WTC11 (cell line): ENCODE measurements at regions not wholly inside any gene's neighbourhood (a gene's known extent, or its start where the extent isn't known, plus 50 kb on each side); places are given as distances from the start of the nearest gene placed in this dataset.

Experiments
- ATAC-seq: fragments of 200-7000 bp; cut with Tn5 transposase; 2 replicates; pipeline ENCODE4 v1.10.0; 2021; ENCODE audit warnings: mild to moderate bottlenecking, moderate library complexity
- CTCF ChIA-PET: fragments of 300-600 bp; sonication (Branson Sonifier 250); formaldehyde crosslinking; loops from one replicate; lab custom pipeline; 2021; ENCODE audit warnings: antibody characterized with exemption; lab: Charles Lee
- POLR2A ChIA-PET: fragments of 350-600 bp; sonication (Branson Sonifier 250); formaldehyde crosslinking; loops from one replicate; lab custom pipeline; 2021; ENCODE audit warnings: antibody characterized with exemption; lab: Charles Lee
- DNase-seq: peaks from one replicate; pipeline ENCODE4 v3.0.0; 2021; ENCODE audit warnings: low spot score
- H3K27ac Mint-ChIP-seq: 2 replicates; pipeline ENCODE4 v1.8.0; 2021; ENCODE audit warnings: mixed read lengths
- H3K27me3 Mint-ChIP-seq: 2 replicates; pipeline ENCODE4 v1.8.0; 2021; ENCODE audit warnings: low read depth, mild to moderate bottlenecking, moderate library complexity, mixed read lengths
- H3K36me3 Mint-ChIP-seq: 2 replicates; pipeline ENCODE4 v1.8.0; 2021; ENCODE audit warnings: mixed read lengths
- H3K4me1 Mint-ChIP-seq: 2 replicates; pipeline ENCODE4 v1.8.0; 2022; ENCODE audit warnings: mixed read lengths
- H3K4me3 Mint-ChIP-seq: 2 replicates; pipeline ENCODE4 v1.8.0; 2021; ENCODE audit warnings: mild to moderate bottlenecking, moderate library complexity, mixed read lengths
- H3K9me3 Mint-ChIP-seq: 2 replicates; pipeline ENCODE4 v1.8.0; 2021; ENCODE audit warnings: mixed read lengths
- E2F1 ChIP-seq: sonication (generic); formaldehyde crosslinking; IDR thresholded peaks from 2 replicates; pipeline ENCODE4 v1.8.0; 2022; ENCODE audit warnings: mild to moderate bottlenecking, missing genetic modification reagents
- E2F4 ChIP-seq: sonication (generic); formaldehyde crosslinking; IDR thresholded peaks from 2 replicates; pipeline ENCODE4 v1.8.1; 2022; ENCODE audit warnings: low read depth, mild to moderate bottlenecking, moderate library complexity, missing genetic modification reagents, borderline replicate concordance
- ELF4 ChIP-seq: sonication (generic); formaldehyde crosslinking; IDR thresholded peaks from 2 replicates; pipeline ENCODE4 v1.8.1; 2022; ENCODE audit warnings: low read depth, mild to moderate bottlenecking, moderate library complexity, missing genetic modification reagents
- ETV6 ChIP-seq: sonication (generic); formaldehyde crosslinking; IDR thresholded peaks from 2 replicates; pipeline ENCODE4 v1.8.1; 2022; ENCODE audit warnings: mild to moderate bottlenecking, missing genetic modification reagents
- FOXJ3 ChIP-seq: sonication (generic); formaldehyde crosslinking; IDR thresholded peaks from 2 replicates; pipeline ENCODE4 v1.9.0; 2021; ENCODE audit warnings: missing genetic modification reagents, mild to moderate bottlenecking, borderline replicate concordance
- FOXP4 ChIP-seq: sonication (generic); formaldehyde crosslinking; IDR thresholded peaks from 2 replicates; pipeline ENCODE4 v1.8.0; 2022; ENCODE audit warnings: mild to moderate bottlenecking, missing genetic modification reagents
- HMGXB4 ChIP-seq: sonication (generic); formaldehyde crosslinking; IDR thresholded peaks from 2 replicates; pipeline ENCODE4 v1.8.1; 2023; ENCODE audit warnings: mild to moderate bottlenecking, moderate library complexity, missing genetic modification reagents
- IRF2 ChIP-seq: sonication (generic); formaldehyde crosslinking; IDR thresholded peaks from 2 replicates; pipeline ENCODE4 v1.8.0; 2022; ENCODE audit warnings: low read depth, missing genetic modification reagents, borderline replicate concordance
- JUN ChIP-seq: sonication (generic); formaldehyde crosslinking; IDR thresholded peaks from 2 replicates; pipeline ENCODE4 v1.8.0; 2023; ENCODE audit warnings: mild to moderate bottlenecking, missing genetic modification reagents
- KAT7 ChIP-seq: sonication (generic); formaldehyde crosslinking; IDR thresholded peaks from 2 replicates; pipeline ENCODE4 v1.8.1; 2023; ENCODE audit warnings: missing genetic modification reagents, mild to moderate bottlenecking, borderline replicate concordance
- MXD4 ChIP-seq: fragments of 250-450 bp; sonication (Bioruptor Pico); IDR thresholded peaks from 2 replicates; pipeline ENCODE4 v1.8.0; 2021; ENCODE audit warnings: mild to moderate bottlenecking, moderate library complexity, borderline replicate concordance
- SMAD4 ChIP-seq: sonication (generic); formaldehyde crosslinking; IDR thresholded peaks from 2 replicates; pipeline ENCODE4 v1.8.0; 2022; ENCODE audit warnings: mild to moderate bottlenecking, missing genetic modification reagents
- TCF7 ChIP-seq: sonication (generic); formaldehyde crosslinking; IDR thresholded peaks from 2 replicates; pipeline ENCODE4 v1.8.0; 2022; ENCODE audit warnings: mild to moderate bottlenecking, low read depth, missing genetic modification reagents, moderate library complexity
- TEAD1 ChIP-seq: sonication (generic); formaldehyde crosslinking; IDR thresholded peaks from 2 replicates; pipeline ENCODE4 v1.8.0; 2022; ENCODE audit warnings: mild to moderate bottlenecking, missing genetic modification reagents
- TP53 ChIP-seq: sonication (generic); formaldehyde crosslinking; IDR thresholded peaks from 2 replicates; pipeline ENCODE4 v1.8.1; 2023; ENCODE audit warnings: mild to moderate bottlenecking, missing genetic modification reagents
- ZBTB43 ChIP-seq: sonication (generic); formaldehyde crosslinking; IDR thresholded peaks from 2 replicates; pipeline ENCODE4 v1.8.1; 2023; ENCODE audit warnings: mild to moderate bottlenecking, missing genetic modification reagents
- ZNF121 ChIP-seq: sonication (generic); formaldehyde crosslinking; IDR thresholded peaks from 2 replicates; pipeline ENCODE4 v1.8.0; 2023; ENCODE audit warnings: missing genetic modification reagents
- ZNF219 ChIP-seq: sonication (generic); formaldehyde crosslinking; IDR thresholded peaks from 2 replicates; pipeline ENCODE4 v1.8.0; 2023; ENCODE audit warnings: missing genetic modification reagents, mild to moderate bottlenecking, borderline replicate concordance
- ZNF317 ChIP-seq: sonication (generic); formaldehyde crosslinking; IDR thresholded peaks from 2 replicates; pipeline ENCODE4 v1.8.1; 2023; ENCODE audit warnings: low read depth, mild to moderate bottlenecking, moderate library complexity, missing genetic modification reagents, borderline replicate concordance
- ZNF396 ChIP-seq: fragments of 250-450 bp; sonication (Bioruptor Pico); IDR thresholded peaks from 2 replicates; pipeline ENCODE4 v1.8.0; 2021; ENCODE audit warnings: mild to moderate bottlenecking, moderate library complexity, borderline replicate concordance
- ZNF671 ChIP-seq: fragments of 250-450 bp; sonication (Bioruptor Pico); IDR thresholded peaks from 2 replicates; pipeline ENCODE4 v1.8.0; 2021; ENCODE audit warnings: mild to moderate bottlenecking

GRCh38 chr14:40123816-40124215 lies 691.6 kb upstream of the FBXO33 start:
- Mint-ChIP-seq H3K4me3 (no peak overlapping the region), H3K27me3 (no peaks in the 10 kb centered on the region), H3K27ac (no peak overlapping the region), H3K9me3 (peaks cover 6% of the 10 kb centered on the region), H3K36me3 (no peaks in the 10 kb centered on the region), H3K4me1 (no peaks in the 10 kb centered on the region)
- ChIA-PET CTCF (no interaction called here), POLR2A (no interaction called here)
- no peak for DNase-seq
- no peak for ATAC-seq
- TF ChIP-seq TP53 (CRISPR knock-in tag) (no peak), TCF7 (no peak), SMAD4 (CRISPR knock-in tag) (no peak), HMGXB4 (no peak), MXD4 (CRISPR knock-in tag) (no peak), ZNF121 (CRISPR knock-in tag) (no peak), ZNF219 (no peak), ZNF396 (CRISPR knock-in tag) (no peak), ZNF317 (CRISPR knock-in tag) (no peak), ZNF671 (CRISPR knock-in tag) (no peak), ZBTB43 (no peak), TEAD1 (no peak), ETV6 (CRISPR knock-in tag) (no peak), JUN (CRISPR knock-in tag) (no peak), KAT7 (CRISPR knock-in tag) (no peak)

GRCh38 chr14:40122968-40123648 lies 690.9 kb upstream of the FBXO33 start:
- no peaks in the 10 kb centered on the region for H3K4me1 Mint-ChIP-seq
- DNase-seq, result no peak
- peaks cover 6% of the 10 kb centered on the region for H3K9me3 Mint-ChIP-seq
- H3K27me3 Mint-ChIP-seq, result no peaks in the 10 kb centered on the region
- H3K27ac Mint-ChIP-seq, result no peak overlapping the region
- POLR2A ChIA-PET, result no interaction called here
- TF ChIP-seq FOXJ3 (CRISPR knock-in tag) (no peak), E2F1 (CRISPR knock-in tag) (no peak), ZNF671 (CRISPR knock-in tag) (no peak), FOXP4 (no peak), IRF2 (no peak), KAT7 (CRISPR knock-in tag) (no peak), ELF4 (CRISPR knock-in tag) (no peak), ZBTB43 (no peak), E2F4 (no peak)
- TF ChIP-seq, all 79 proteins: peak for 0
- ATAC-seq, result no peak
- CTCF ChIA-PET, result no interaction called here
- no peak overlapping the region for H3K4me3 Mint-ChIP-seq
- no peaks in the 10 kb centered on the region for H3K36me3 Mint-ChIP-seq
